Astrocyte (in vitro differentiated cells and primary cell): ENCODE measurements at regions not wholly inside any gene's neighbourhood (a gene's known extent, or its start where the extent isn't known, plus 50 kb on each side); places are given as distances from the start of the nearest gene placed in this dataset.

Source experiments
- EZH2 ChIP-seq: IDR thresholded peaks from 2 replicates; pipeline ENCODE4 v1.6.1; 2012; ENCODE audit warnings: mild to moderate bottlenecking, low read length, inconsistent platforms; ENCODE audit not compliant: insufficient read depth
- TF ChIP-seq, protein P1 (sequence below): IDR thresholded peaks from 2 replicates; pipeline ENCODE4 v1.5.1; 2011; ENCODE audit warnings: low read depth, mild to moderate bottlenecking, inconsistent platforms, low read length, moderate library complexity; ENCODE audit not compliant: insufficient read depth

DNA sequence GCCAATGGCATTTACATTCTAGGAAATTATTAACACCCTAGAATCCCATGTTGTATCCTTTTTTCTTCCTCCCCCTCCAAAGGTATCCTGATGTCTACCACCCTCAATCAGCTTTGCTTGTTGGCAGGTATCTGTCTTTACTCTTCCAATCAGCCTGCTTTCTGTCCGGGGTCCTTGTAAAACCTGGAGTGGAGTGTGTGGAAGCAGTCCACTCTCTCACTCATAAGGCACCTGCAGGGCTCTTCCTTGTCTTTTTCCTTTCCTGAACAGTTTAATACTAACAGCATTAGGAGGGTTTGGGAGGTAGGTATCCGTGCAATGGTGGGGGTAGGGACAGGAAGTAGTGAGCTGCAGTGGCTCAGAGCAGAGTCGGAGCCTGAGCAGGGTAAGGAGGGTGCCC is 193.4 kb downstream of the BARX2 start:
- TF ChIP-seq, protein P1, sequence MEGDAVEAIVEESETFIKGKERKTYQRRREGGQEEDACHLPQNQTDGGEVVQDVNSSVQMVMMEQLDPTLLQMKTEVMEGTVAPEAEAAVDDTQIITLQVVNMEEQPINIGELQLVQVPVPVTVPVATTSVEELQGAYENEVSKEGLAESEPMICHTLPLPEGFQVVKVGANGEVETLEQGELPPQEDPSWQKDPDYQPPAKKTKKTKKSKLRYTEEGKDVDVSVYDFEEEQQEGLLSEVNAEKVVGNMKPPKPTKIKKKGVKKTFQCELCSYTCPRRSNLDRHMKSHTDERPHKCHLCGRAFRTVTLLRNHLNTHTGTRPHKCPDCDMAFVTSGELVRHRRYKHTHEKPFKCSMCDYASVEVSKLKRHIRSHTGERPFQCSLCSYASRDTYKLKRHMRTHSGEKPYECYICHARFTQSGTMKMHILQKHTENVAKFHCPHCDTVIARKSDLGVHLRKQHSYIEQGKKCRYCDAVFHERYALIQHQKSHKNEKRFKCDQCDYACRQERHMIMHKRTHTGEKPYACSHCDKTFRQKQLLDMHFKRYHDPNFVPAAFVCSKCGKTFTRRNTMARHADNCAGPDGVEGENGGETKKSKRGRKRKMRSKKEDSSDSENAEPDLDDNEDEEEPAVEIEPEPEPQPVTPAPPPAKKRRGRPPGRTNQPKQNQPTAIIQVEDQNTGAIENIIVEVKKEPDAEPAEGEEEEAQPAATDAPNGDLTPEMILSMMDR = no peak
- TF ChIP-seq EZH2 = no peak
